ES-I3 (cell line): ENCODE measurements at regions not wholly inside any gene's neighbourhood (a gene's known extent, or its start where the extent isn't known, plus 50 kb on each side); places are given as distances from the start of the nearest gene placed in this dataset.
"Not testable (repeated sequence)": the region's sequence is repeated elsewhere in the genome, so short reads cannot be mapped to it uniquely, and the experiment has no call there.

ENCODE experiments used
- H3K36me3 ChIP-seq: 2 replicates; pipeline ENCODE4 v1.6.1; 2013; ENCODE audit warnings: mild to moderate bottlenecking, low read length, control low read depth, moderate library complexity; ENCODE audit not compliant: insufficient read depth
- H3K4me1 ChIP-seq: 2 replicates; pipeline ENCODE4 v1.6.1; 2013; ENCODE audit warnings: mild to moderate bottlenecking, control low read depth, low read length; ENCODE audit not compliant: insufficient read depth
- H3K9ac ChIP-seq: 2 replicates; pipeline ENCODE4 v1.6.1; 2013; ENCODE audit warnings: low read depth, mild to moderate bottlenecking, low read length, moderate library complexity
- H3K9me3 ChIP-seq: 2 replicates; pipeline ENCODE4 v1.6.1; 2013; ENCODE audit warnings: mild to moderate bottlenecking, low read length, moderate library complexity; ENCODE audit not compliant: control insufficient read depth, insufficient read depth

DNA sequence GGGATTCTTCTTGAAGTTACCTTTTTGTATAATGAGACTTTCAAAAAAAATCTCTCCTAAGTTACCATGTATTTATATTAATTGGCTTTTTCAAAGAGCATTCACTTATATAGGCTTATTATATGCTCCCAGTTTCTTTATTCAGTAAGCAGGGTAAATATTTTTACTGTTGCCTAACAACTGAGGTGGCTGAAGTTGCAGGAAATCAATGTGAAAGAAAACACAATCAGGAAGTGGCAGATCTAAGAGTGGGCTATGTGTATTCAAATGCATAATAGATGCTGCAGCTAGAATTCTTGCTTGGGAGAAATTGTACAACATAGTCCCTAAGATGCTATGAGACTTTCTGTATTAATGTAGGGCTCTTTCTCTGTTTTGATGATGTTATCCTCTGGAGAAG, 606.9 kb downstream of the NUF2 start:
- no peak overlapping the region for H3K9ac ChIP-seq
- H3K9me3 ChIP-seq: no peaks in the 10 kb centered on the region
- H3K36me3 ChIP-seq: no peaks in the 10 kb centered on the region
- peaks cover 8% of the 10 kb centered on the region; the same call in 1 of the 2 replicates for H3K4me1 ChIP-seq

DNA sequence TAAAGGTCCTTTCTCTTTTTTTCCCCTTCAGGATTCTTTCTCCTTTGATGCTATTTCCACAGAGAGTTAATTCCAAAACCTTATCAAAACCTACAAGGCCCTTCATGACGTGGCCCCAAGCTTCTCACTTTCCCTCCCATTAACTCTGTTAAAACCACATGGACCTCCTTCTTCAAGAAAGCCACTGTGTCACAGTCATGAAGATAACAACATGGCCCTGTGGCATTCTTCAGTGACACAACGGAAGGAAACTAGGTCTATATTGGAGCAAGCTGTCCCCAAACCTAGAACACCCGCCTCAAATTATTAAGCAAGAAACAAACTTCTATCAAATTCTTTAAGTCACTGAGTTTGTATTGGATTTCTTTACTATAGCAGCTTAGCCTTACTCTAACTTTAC, 611.1 kb downstream of the NUF2 start:
- Histone ChIP-seq H3K9ac (no peak overlapping the region), H3K9me3 (no peaks in the 10 kb centered on the region), H3K4me1 (peaks cover 3% of the 10 kb centered on the region; the same call in 1 of the 2 replicates), H3K36me3 (no peaks in the 10 kb centered on the region)

- Histone ChIP-seq H3K9me3 (no peaks in the 10 kb centered on the region), H3K36me3 (no peaks in the 10 kb centered on the region), H3K9ac (no peak overlapping the region), H3K4me1 (peaks cover 1% of the 10 kb centered on the region; the same call in 1 of the 2 replicates)
Measured at GRCh38 chr1:163933437-163933836, 611.7 kb downstream of the NUF2 start.

DNA sequence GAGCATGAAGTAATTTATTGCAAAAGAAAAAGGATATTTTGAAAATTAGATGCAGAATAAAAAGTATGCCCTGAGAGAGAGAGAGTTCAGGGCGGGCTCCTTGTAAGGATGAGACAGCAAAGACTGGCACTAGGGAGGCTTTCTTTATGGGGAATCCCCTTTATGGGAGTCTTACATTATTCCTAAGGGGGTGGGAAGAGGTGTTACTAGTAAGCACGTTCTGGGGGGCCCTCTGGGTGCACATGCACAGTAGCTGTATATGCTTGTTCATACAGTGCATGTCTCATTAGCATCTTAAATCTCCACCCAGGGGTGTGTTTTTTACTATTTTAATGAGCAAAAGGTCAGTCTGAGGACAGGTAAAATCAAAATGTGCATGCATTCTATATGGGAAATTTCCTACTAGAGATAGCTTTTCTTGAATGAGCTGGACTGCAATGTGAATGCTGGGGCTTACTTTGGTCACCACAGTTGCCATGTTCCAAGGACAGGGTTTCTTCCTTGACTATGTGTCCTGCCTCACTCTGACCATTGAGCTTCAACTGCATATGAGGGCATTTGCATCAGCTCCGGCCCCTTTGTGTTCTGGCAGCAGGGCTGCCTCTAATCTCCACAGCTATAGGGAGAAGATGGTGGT, 614.1 kb downstream of the NUF2 start:
- no peaks in the 10 kb centered on the region for H3K9me3 ChIP-seq
- no peaks in the 10 kb centered on the region for H3K4me1 ChIP-seq
- H3K9ac ChIP-seq: no peak overlapping the region
- H3K36me3 ChIP-seq: no peaks in the 10 kb centered on the region

DNA sequence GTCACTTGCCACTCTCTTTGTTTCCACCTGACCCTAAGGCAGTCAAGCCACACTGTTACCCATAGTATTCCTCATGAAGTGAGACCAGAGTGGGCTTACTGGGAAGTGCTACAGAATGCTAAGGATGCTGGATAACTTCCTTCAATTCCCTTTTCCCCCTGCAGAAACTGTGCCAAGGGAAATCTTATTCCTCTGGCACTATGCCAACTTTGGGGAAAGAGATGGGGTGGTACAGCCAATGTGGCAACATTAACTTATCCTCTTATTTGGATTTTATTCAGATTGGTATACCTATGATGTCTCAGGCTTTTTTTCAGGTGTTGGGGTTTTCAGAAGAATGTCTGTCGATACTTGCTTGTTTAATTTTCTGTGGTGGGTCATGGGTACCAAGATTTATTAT, 599.4 kb upstream of the PBX1 start:
- H3K9me3 ChIP-seq: no peaks in the 10 kb centered on the region; the same call in 1 of the 2 replicates
- no peaks in the 10 kb centered on the region for H3K4me1 ChIP-seq
- H3K9ac ChIP-seq: no peak overlapping the region
- no peaks in the 10 kb centered on the region for H3K36me3 ChIP-seq

GRCh38 chr1:163970151-163970550, 588.8 kb upstream of the PBX1 start:
- Histone ChIP-seq H3K4me1 (no peaks in the 10 kb centered on the region; the same call in 1 of the 2 replicates), H3K9ac (no peak overlapping the region), H3K36me3 (no peaks in the 10 kb centered on the region), H3K9me3 (no peaks in the 10 kb centered on the region)

DNA sequence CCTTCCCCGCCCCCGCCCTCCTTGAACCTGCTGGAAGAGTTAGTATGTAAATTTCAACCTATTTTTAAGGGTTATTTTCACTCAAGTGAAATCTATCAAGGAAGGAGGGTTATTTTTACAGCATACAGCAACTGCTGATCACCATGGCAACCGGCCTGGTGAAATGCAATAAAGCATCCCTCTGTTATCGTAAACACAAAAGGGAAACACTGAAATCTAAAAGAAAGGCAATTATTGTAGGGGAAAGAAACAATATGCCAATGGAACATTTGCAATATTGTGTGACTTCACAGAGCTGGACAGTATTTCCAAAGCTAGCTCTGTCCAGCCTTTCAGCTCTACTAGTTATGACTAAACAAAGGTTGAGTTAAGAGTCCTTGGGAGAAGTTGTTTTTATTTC, 588.3 kb upstream of the PBX1 start:
- no peaks in the 10 kb centered on the region for H3K36me3 ChIP-seq
- H3K9me3 ChIP-seq: no peaks in the 10 kb centered on the region
- no peaks in the 10 kb centered on the region; the same call in 1 of the 2 replicates for H3K4me1 ChIP-seq
- H3K9ac ChIP-seq: no peak overlapping the region

GRCh38 chr1:163973586-163973985, 585.4 kb upstream of the PBX1 start:
- Histone ChIP-seq H3K9ac (no peak overlapping the region), H3K36me3 (no peaks in the 10 kb centered on the region), H3K9me3 (no peaks in the 10 kb centered on the region), H3K4me1 (no peaks in the 10 kb centered on the region; the same call in 1 of the 2 replicates)

DNA sequence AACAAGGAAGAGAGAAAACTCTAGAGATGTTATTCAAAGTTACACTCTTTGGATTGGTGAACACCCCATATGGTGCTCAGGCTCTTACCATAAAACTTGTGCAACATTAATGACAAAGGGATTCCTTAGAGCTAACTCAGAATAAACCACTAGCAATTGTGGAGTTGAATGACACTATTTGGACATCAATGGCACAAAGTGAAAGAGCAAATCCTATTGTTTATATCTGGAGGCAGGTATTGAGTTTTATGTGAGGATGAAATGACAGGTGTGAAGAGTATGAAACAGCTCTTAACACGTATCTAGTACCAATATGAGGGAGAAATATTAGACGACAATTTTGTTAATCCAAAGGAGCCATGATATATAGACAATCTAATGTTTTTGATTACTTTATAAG, 584.9 kb upstream of the PBX1 start:
- no peaks in the 10 kb centered on the region for H3K9me3 ChIP-seq
- no peak overlapping the region for H3K9ac ChIP-seq
- H3K36me3 ChIP-seq: no peaks in the 10 kb centered on the region
- H3K4me1 ChIP-seq: no peaks in the 10 kb centered on the region; the same call in 1 of the 2 replicates

- H3K4me1 ChIP-seq: no peaks in the 10 kb centered on the region
- H3K36me3 ChIP-seq: no peaks in the 10 kb centered on the region
- no peaks in the 10 kb centered on the region for H3K9me3 ChIP-seq
Measured at GRCh38 chr1:163980394-163980793, 578.6 kb upstream of the PBX1 start.

DNA sequence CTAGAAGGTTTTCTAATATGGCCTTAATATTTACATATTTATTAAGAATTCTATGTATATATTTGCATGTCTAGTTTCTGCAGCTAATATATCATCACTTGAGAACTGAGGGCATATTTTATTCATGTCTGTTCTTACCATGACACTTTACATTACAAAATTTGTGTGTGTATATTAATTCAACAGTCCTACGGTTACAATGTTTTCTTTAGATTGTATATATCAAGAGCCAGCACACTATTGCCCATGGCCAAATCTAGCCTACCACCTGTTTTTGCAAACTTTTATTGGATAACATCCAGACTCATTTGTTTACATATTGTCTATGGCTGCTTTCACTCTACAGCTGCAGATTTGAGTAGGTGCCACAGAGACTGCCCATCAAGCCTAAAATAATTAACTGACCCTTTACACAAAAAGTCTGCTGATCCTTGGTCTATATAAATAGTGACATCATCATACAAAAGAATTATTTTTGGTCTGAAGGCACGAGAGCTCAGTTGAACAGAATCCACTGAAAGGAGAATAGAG, 577.4 kb upstream of the PBX1 start:
- no peaks in the 10 kb centered on the region for H3K9me3 ChIP-seq
- no peaks in the 10 kb centered on the region for H3K36me3 ChIP-seq
- H3K4me1 ChIP-seq: no peaks in the 10 kb centered on the region
- H3K9ac ChIP-seq: no peak overlapping the region

More at GRCh38 chr1:163980394-163980793, 578.6 kb upstream of the PBX1 start:
- H3K9ac ChIP-seq: no peak overlapping the region

- Histone ChIP-seq H3K9me3 (no peaks in the 10 kb centered on the region), H3K36me3 (no peaks in the 10 kb centered on the region), H3K4me1 (no peaks in the 10 kb centered on the region), H3K9ac (no peak overlapping the region)
Measured at GRCh38 chr1:163983097-163983496, 575.9 kb upstream of the PBX1 start.

- Histone ChIP-seq H3K9me3 (no peaks in the 10 kb centered on the region), H3K4me1 (no peaks in the 10 kb centered on the region), H3K9ac (no peak overlapping the region), H3K36me3 (no peaks in the 10 kb centered on the region)
Measured at GRCh38 chr1:163985700-163986099, 573.3 kb upstream of the PBX1 start.

GRCh38 chr1:163999131-163999530, 559.9 kb upstream of the PBX1 start:
- no peaks in the 10 kb centered on the region; the same call in 1 of the 2 replicates for H3K9me3 ChIP-seq
- no peaks in the 10 kb centered on the region for H3K4me1 ChIP-seq
- no peak overlapping the region for H3K9ac ChIP-seq
- H3K36me3 ChIP-seq: no peaks in the 10 kb centered on the region

- not testable (repeated sequence) for H3K36me3 ChIP-seq, H3K9me3 ChIP-seq, H3K4me1 ChIP-seq, H3K9ac ChIP-seq
Measured at GRCh38 chr1:164006186-164006585, 552.8 kb upstream of the PBX1 start.
